Adrenal gland (tissue), 9 donors: ENCODE measurements at regions not wholly inside any gene's neighbourhood (a gene's known extent, or its start where the extent isn't known, plus 50 kb on each side); places are given as distances from the start of the nearest gene placed in this dataset.
"Not testable (repeated sequence)": the region's sequence is repeated elsewhere in the genome, so short reads cannot be mapped to it uniquely, and the experiment has no call there.

Experiments
- DNase-seq, 7 donors: peaks; one replicate each; pipeline ENCODE4 v3.0.0-alpha.2; 2019 to 2020
- H3K27ac ChIP-seq, 5 donors: fragments of 200-600 bp; sonication (generic) in 4 of 5; 1 replicate in 3 of 5; 2 replicates in 2 of 5; pipeline versions ENCODE4 v1.5.1 to v1.8.0; 2016 to 2020; ENCODE audit warnings: mild to moderate bottlenecking in 1 of 5
- H3K27me3 ChIP-seq: fragments of 200-600 bp; 2 replicates; pipeline ENCODE4 v1.8.0; 2021
- H3K36me3 ChIP-seq, 2 donors: fragments of 200-600 bp; replicated peaks in 1 of 2; 1 replicate in 1 of 2; 2 replicates in 1 of 2; pipeline versions ENCODE4 v1.5.1 to v1.8.0; 2018 to 2022
- H3K4me1 ChIP-seq, 2 donors: fragments of 200-600 bp; replicated peaks in 1 of 2; 1 replicate in 1 of 2; 2 replicates in 1 of 2; pipeline versions ENCODE4 v1.5.1 to v1.8.0; 2018 to 2021
- H3K4me3 ChIP-seq, 4 donors: fragments of 200-600 bp; sonication (generic) in 3 of 4; one replicate each; pipeline ENCODE4 v1.5.1; 2016 to 2018
- H3K9me3 ChIP-seq, 3 donors: fragments of 200-600 bp; sonication (generic) in 1 of 3; replicated peaks in 1 of 3; 1 replicate in 2 of 3; 2 replicates in 1 of 3; pipeline versions ENCODE4 v1.5.1 to v1.8.0; 2016 to 2021
- POLR2A ChIP-seq, 2 donors: fragments of 450-650 bp; IDR thresholded peaks; one replicate each; pipeline ENCODE4 v1.6.1; 2017; ENCODE audit warnings: antibody characterized with exemption in 2 of 2, mild to moderate bottlenecking in 2 of 2, moderate library complexity in 1 of 2
- WGBS, 4 donors: extraction: QIAGEN DNeasy Blood & Tissue Kit in 2 of 4; methylation state at CpG; one replicate each; pipeline versions ENCODE4 v1.1.5 to v1.1.7; 2013 to 2017; 5-methylcytosine and 5-hydroxymethylcytosine counted together
- intact Hi-C, 2 donors: fragments of 100-400 bp; cut with DNase I; formaldehyde crosslinking; loops; one replicate each; pipeline versions ENCODE4 v1.14.1 to v1.15.0; 2022 to 2023
- TF ChIP-seq, protein P1 (sequence below), 6 experiments: fragments of 450-650 bp in 4 of 6; fragments of 200-600 bp in 2 of 6; sonication (generic) in 1 of 6; IDR thresholded peaks; 1 replicate in 5 of 6; 2 replicates in 1 of 6; pipeline versions ENCODE4 v1.5.1 to v1.8.0; 2016 to 2021; ENCODE audit warnings: antibody characterized with exemption in 6 of 6, mild to moderate bottlenecking in 2 of 6, moderate library complexity in 1 of 6
- donor health status: healthy with polysubstance abuse.
- donor health status: Bipolar disorder and iron deficiency.
- donor health status: DM: yes; HTN: yes; CAD: no.
- donor health status: DM: no; HTN: no; CAD: no.
- donor health status: DM: no; HTN: no; CAD: no.

GRCh38 chr1:221525749-221526148, 216.1 kb downstream of the DUSP10 start:
- Histone ChIP-seq H3K27me3 (no peaks in the 10 kb centered on the region), H3K36me3 (no peaks in the 10 kb centered on the region), H3K4me1 (no peaks in the 10 kb centered on the region), H3K9me3 (no peaks in the 10 kb centered on the region), H3K27ac (no peak overlapping the region), H3K4me3 (no peak overlapping the region)
- intact Hi-C loops: no loop called here
- TF ChIP-seq POLR2A (IDR thresholded peaks at IDR 0.05): no peak
- TF ChIP-seq, protein P1, sequence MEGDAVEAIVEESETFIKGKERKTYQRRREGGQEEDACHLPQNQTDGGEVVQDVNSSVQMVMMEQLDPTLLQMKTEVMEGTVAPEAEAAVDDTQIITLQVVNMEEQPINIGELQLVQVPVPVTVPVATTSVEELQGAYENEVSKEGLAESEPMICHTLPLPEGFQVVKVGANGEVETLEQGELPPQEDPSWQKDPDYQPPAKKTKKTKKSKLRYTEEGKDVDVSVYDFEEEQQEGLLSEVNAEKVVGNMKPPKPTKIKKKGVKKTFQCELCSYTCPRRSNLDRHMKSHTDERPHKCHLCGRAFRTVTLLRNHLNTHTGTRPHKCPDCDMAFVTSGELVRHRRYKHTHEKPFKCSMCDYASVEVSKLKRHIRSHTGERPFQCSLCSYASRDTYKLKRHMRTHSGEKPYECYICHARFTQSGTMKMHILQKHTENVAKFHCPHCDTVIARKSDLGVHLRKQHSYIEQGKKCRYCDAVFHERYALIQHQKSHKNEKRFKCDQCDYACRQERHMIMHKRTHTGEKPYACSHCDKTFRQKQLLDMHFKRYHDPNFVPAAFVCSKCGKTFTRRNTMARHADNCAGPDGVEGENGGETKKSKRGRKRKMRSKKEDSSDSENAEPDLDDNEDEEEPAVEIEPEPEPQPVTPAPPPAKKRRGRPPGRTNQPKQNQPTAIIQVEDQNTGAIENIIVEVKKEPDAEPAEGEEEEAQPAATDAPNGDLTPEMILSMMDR (IDR thresholded peaks at IDR 0.05): no peak
- 49 to 59% (median 57%) methylated on average over 2 of the region's 2 CpGs for WGBS, 4 donors
- no peak for DNase-seq

GRCh38 chr1:221527302-221527701, 214.6 kb downstream of the DUSP10 start:
- TF ChIP-seq POLR2A (IDR thresholded peaks at IDR 0.05): no peak
- TF ChIP-seq, protein P1 (IDR thresholded peaks at IDR 0.05): no peak
- Histone ChIP-seq H3K36me3 (no peaks in the 10 kb centered on the region), H3K4me3 (no peak overlapping the region), H3K4me1 (no peaks in the 10 kb centered on the region), H3K9me3 (no peaks in the 10 kb centered on the region), H3K27me3 (no peaks in the 10 kb centered on the region), H3K27ac (no peak overlapping the region)
- DNase-seq: no peak
- intact Hi-C loops: no loop called here
- 59 to 86% (median 72%) methylated on average over 3 of the region's 3 CpGs for WGBS, 4 donors

GRCh38 chr1:221527886-221528624, 213.8 kb downstream of the DUSP10 start:
- no peak overlapping the region for H3K4me3 ChIP-seq
- H3K4me1 ChIP-seq: no peaks in the 10 kb centered on the region
- no peaks in the 10 kb centered on the region for H3K27me3 ChIP-seq
- DNase-seq: no peak
- H3K27ac ChIP-seq: no peak overlapping the region
- intact Hi-C loops: no loop called here
- no peaks in the 10 kb centered on the region for H3K9me3 ChIP-seq
- H3K36me3 ChIP-seq: no peaks in the 10 kb centered on the region
- WGBS, 4 donors: 55 to 69% (median 64%) methylated on average over 3 of the region's 3 CpGs
- TF ChIP-seq, protein P1 (IDR thresholded peaks at IDR 0.05): no peak
- TF ChIP-seq POLR2A (IDR thresholded peaks at IDR 0.05): no peak

- DNase-seq, H3K36me3 ChIP-seq, H3K4me3 ChIP-seq, H3K27ac ChIP-seq, H3K9me3 ChIP-seq, intact Hi-C loops, H3K4me1 ChIP-seq, H3K27me3 ChIP-seq: not testable (repeated sequence)
- 75 to 95% (median 91%) methylated on average over 1 of the region's 1 CpG for WGBS, 4 donors
These were observed 211.7 kb downstream of the DUSP10 start for GRCh38 chr1:221530159-221530558.

GRCh38 chr1:221530791-221531190, 211.1 kb downstream of the DUSP10 start:
- no peak for DNase-seq
- intact Hi-C loops: no loop called here
- H3K9me3 ChIP-seq: no peaks in the 10 kb centered on the region
- H3K36me3 ChIP-seq: no peaks in the 10 kb centered on the region
- no peak overlapping the region for H3K27ac ChIP-seq
- H3K27me3 ChIP-seq: no peaks in the 10 kb centered on the region
- no peaks in the 10 kb centered on the region for H3K4me1 ChIP-seq
- no peak overlapping the region for H3K4me3 ChIP-seq
- no peak for TF ChIP-seq POLR2A (IDR thresholded peaks at IDR 0.05)
- TF ChIP-seq, protein P1 (IDR thresholded peaks at IDR 0.05): no peak
